ENCODE measurements at regions not wholly inside any gene's neighbourhood (a gene's known extent, or its start where the extent isn't known, plus 50 kb on each side); places are given as distances from the start of the nearest gene placed in this dataset.

- no CpG with 5 or more reads among the region's 2 CpGs for WGBS, 2 donors (ENCODE audit: extremely low coverage in 2 of 2, insufficient read length in 2 of 2, insufficient replicate concordance in 1 of 2)
- Histone ChIP-seq H3K4me3 (ENCODE audit: low read length in 2 of 2) (no peak overlapping the region), H3K4me1 (ENCODE audit: control insufficient read depth in 2 of 2, insufficient read depth in 1 of 2, low read depth in 1 of 2, low read length in 2 of 2) (no peaks in the 10 kb centered on the region)
These were observed 386.5 kb downstream of the SPATA31D1 start for GRCh38 chr9:82375041-82375440.

GRCh38 chr9:82376677-82377232, 388.2 kb downstream of the SPATA31D1 start:
- no peaks in the 10 kb centered on the region for H3K9me3 ChIP-seq (replicated peaks in 1 of 2; ENCODE audit: control insufficient read depth in 2 of 2, insufficient read depth in 1 of 2, low read depth in 1 of 2, low read length in 2 of 2)
- no peaks in the 10 kb centered on the region for H3K4me1 ChIP-seq (ENCODE audit: control insufficient read depth in 2 of 2, insufficient read depth in 1 of 2, low read depth in 1 of 2, low read length in 2 of 2)
- H3K4me3 ChIP-seq (ENCODE audit: low read length in 2 of 2): no peak overlapping the region
- H2BK120ac ChIP-seq (ENCODE audit: low read depth, low read length): no peak overlapping the region
- H2AFZ ChIP-seq (ENCODE audit: low read length): no peak overlapping the region
- H3K23ac ChIP-seq (ENCODE audit: low read depth, low read length, poor library complexity): no peak overlapping the region
- DNase-seq (ENCODE audit: low spot score): no peak
- no CpG with 5 or more reads among the region's 4 CpGs for WGBS, 2 donors (ENCODE audit: extremely low coverage in 2 of 2, insufficient read length in 2 of 2, insufficient replicate concordance in 1 of 2)
- no peak overlapping the region for H3K27ac ChIP-seq (replicated peaks; ENCODE audit: low read length)
- H3K9ac ChIP-seq (ENCODE audit: low read depth, low read length, poor library complexity): no peak overlapping the region
- no peaks in the 10 kb centered on the region for H3K36me3 ChIP-seq (replicated peaks in 1 of 2; ENCODE audit: control insufficient read depth in 2 of 2, insufficient read depth in 2 of 2, low read length in 2 of 2)
- no peak overlapping the region for H2BK12ac ChIP-seq (ENCODE audit: low read length)
- no peak overlapping the region for H4K91ac ChIP-seq (ENCODE audit: low read depth, low read length, poor library complexity)
- no peak overlapping the region for H2BK5ac ChIP-seq (ENCODE audit: low read length)
- H3K4ac ChIP-seq (ENCODE audit: low read length): no peak overlapping the region
- H3K18ac ChIP-seq (ENCODE audit: low read length): no peak overlapping the region
- H4K8ac ChIP-seq (ENCODE audit: low read depth, low read length): no peak overlapping the region
- no peak overlapping the region for H2AK5ac ChIP-seq (ENCODE audit: low read depth, low read length)
- no peak overlapping the region for H2BK15ac ChIP-seq (ENCODE audit: low read length)
- no peaks in the 10 kb centered on the region for H3K27me3 ChIP-seq (ENCODE audit: control insufficient read depth in 3 of 3, insufficient read depth in 3 of 3, low read depth in 1 of 3, low read length in 3 of 3)
- no peaks in the 10 kb centered on the region for H3K79me1 ChIP-seq (ENCODE audit: low read depth, low read length)
- no peak overlapping the region for H3K4me2 ChIP-seq (ENCODE audit: insufficient read depth, low read length, poor library complexity, severe bottlenecking)
- H3K14ac ChIP-seq (ENCODE audit: low read length): no peak overlapping the region

More at GRCh38 chr9:82375041-82375440, 386.5 kb downstream of the SPATA31D1 start:
- Histone ChIP-seq H2AFZ (ENCODE audit: low read length) (no peak overlapping the region), H2BK120ac (ENCODE audit: low read depth, low read length) (no peak overlapping the region), H4K91ac (ENCODE audit: low read depth, low read length, poor library complexity) (no peak overlapping the region), H2BK5ac (ENCODE audit: low read length) (no peak overlapping the region), H3K23ac (ENCODE audit: low read depth, low read length, poor library complexity) (no peak overlapping the region), H2AK5ac (ENCODE audit: low read depth, low read length) (no peak overlapping the region), H3K14ac (ENCODE audit: low read length) (no peak overlapping the region), H2BK15ac (ENCODE audit: low read length) (no peak overlapping the region), H3K4ac (ENCODE audit: low read length) (no peak overlapping the region), H4K8ac (ENCODE audit: low read depth, low read length) (no peak overlapping the region), H3K9me3 (replicated peaks in 1 of 2; ENCODE audit: control insufficient read depth in 2 of 2, insufficient read depth in 1 of 2, low read depth in 1 of 2, low read length in 2 of 2) (no peaks in the 10 kb centered on the region), H3K18ac (ENCODE audit: low read length) (no peak overlapping the region), H3K36me3 (replicated peaks in 1 of 2; ENCODE audit: control insufficient read depth in 2 of 2, insufficient read depth in 2 of 2, low read length in 2 of 2) (no peaks in the 10 kb centered on the region), H3K9ac (ENCODE audit: low read depth, low read length, poor library complexity) (no peak overlapping the region), H3K4me2 (ENCODE audit: insufficient read depth, low read length, poor library complexity, severe bottlenecking) (no peak overlapping the region), H3K27me3 (ENCODE audit: control insufficient read depth in 3 of 3, insufficient read depth in 3 of 3, low read depth in 1 of 3, low read length in 3 of 3) (no peaks in the 10 kb centered on the region), H3K79me1 (ENCODE audit: low read depth, low read length) (no peaks in the 10 kb centered on the region), H2BK12ac (ENCODE audit: low read length) (no peak overlapping the region), H3K27ac (replicated peaks; ENCODE audit: low read length) (no peak overlapping the region)
- DNase-seq (ENCODE audit: low spot score): no peak

GRCh38 chr9:82382887-82383616, 394.5 kb downstream of the SPATA31D1 start:
- H2AK5ac ChIP-seq (ENCODE audit: low read depth, low read length): no peak overlapping the region
- no peak overlapping the region for H2BK12ac ChIP-seq (ENCODE audit: low read length)
- H3K9ac ChIP-seq (ENCODE audit: low read depth, low read length, poor library complexity): no peak overlapping the region
- H3K27me3 ChIP-seq (ENCODE audit: control insufficient read depth in 3 of 3, insufficient read depth in 3 of 3, low read depth in 1 of 3, low read length in 3 of 3): no peaks in the 10 kb centered on the region
- no peak overlapping the region for H2BK5ac ChIP-seq (ENCODE audit: low read length)
- no peak overlapping the region for H4K8ac ChIP-seq (ENCODE audit: low read depth, low read length)
- no peak overlapping the region for H2BK15ac ChIP-seq (ENCODE audit: low read length)
- H3K14ac ChIP-seq (ENCODE audit: low read length): no peak overlapping the region
- no peak overlapping the region for H3K4ac ChIP-seq (ENCODE audit: low read length)
- H3K4me3 ChIP-seq (ENCODE audit: low read length in 2 of 2): no peak overlapping the region
- peak overlapping the region; percentile 50 for H2AFZ ChIP-seq (ENCODE audit: low read length)
- no peaks in the 10 kb centered on the region for H3K36me3 ChIP-seq (replicated peaks in 1 of 2; ENCODE audit: control insufficient read depth in 2 of 2, insufficient read depth in 2 of 2, low read length in 2 of 2)
- no peak overlapping the region for H2BK120ac ChIP-seq (ENCODE audit: low read depth, low read length)
- peak; percentile 48 for DNase-seq (ENCODE audit: low spot score)
- H3K23ac ChIP-seq (ENCODE audit: low read depth, low read length, poor library complexity): no peak overlapping the region
- no CpG with 5 or more reads among the region's 6 CpGs for WGBS, 2 donors (ENCODE audit: extremely low coverage in 2 of 2, insufficient read length in 2 of 2, insufficient replicate concordance in 1 of 2)
- peak overlapping the region; percentile 46 for H3K27ac ChIP-seq (replicated peaks; ENCODE audit: low read length)
- H3K4me2 ChIP-seq (ENCODE audit: insufficient read depth, low read length, poor library complexity, severe bottlenecking): no peak overlapping the region
- H3K79me1 ChIP-seq (ENCODE audit: low read depth, low read length): no peaks in the 10 kb centered on the region
- peaks cover 2% of the 10 kb centered on the region in 2 donors for H3K4me1 ChIP-seq (ENCODE audit: control insufficient read depth in 2 of 2, insufficient read depth in 1 of 2, low read depth in 1 of 2, low read length in 2 of 2)
- no peak overlapping the region for H4K91ac ChIP-seq (ENCODE audit: low read depth, low read length, poor library complexity)
- no peaks in the 10 kb centered on the region for H3K9me3 ChIP-seq (replicated peaks in 1 of 2; ENCODE audit: control insufficient read depth in 2 of 2, insufficient read depth in 1 of 2, low read depth in 1 of 2, low read length in 2 of 2)
- no peak overlapping the region for H3K18ac ChIP-seq (ENCODE audit: low read length)

GRCh38 chr9:82385633-82386032, 397.1 kb downstream of the SPATA31D1 start:
- Histone ChIP-seq H2BK15ac (ENCODE audit: low read length) (no peak overlapping the region), H3K18ac (ENCODE audit: low read length) (no peak overlapping the region), H3K4me2 (ENCODE audit: insufficient read depth, low read length, poor library complexity, severe bottlenecking) (no peak overlapping the region), H3K4ac (ENCODE audit: low read length) (no peak overlapping the region), H2BK120ac (ENCODE audit: low read depth, low read length) (no peak overlapping the region), H3K9ac (ENCODE audit: low read depth, low read length, poor library complexity) (no peak overlapping the region), H2AK5ac (ENCODE audit: low read depth, low read length) (no peak overlapping the region), H4K91ac (ENCODE audit: low read depth, low read length, poor library complexity) (no peak overlapping the region), H3K14ac (ENCODE audit: low read length) (no peak overlapping the region), H3K79me1 (ENCODE audit: low read depth, low read length) (no peaks in the 10 kb centered on the region), H3K4me1 (ENCODE audit: control insufficient read depth in 2 of 2, insufficient read depth in 1 of 2, low read depth in 1 of 2, low read length in 2 of 2) (peaks cover 2% of the 10 kb centered on the region in 2 donors), H3K4me3 (ENCODE audit: low read length in 2 of 2) (no peak overlapping the region), H2BK5ac (ENCODE audit: low read length) (no peak overlapping the region), H2AFZ (ENCODE audit: low read length) (no peak overlapping the region), H3K9me3 (replicated peaks in 1 of 2; ENCODE audit: control insufficient read depth in 2 of 2, insufficient read depth in 1 of 2, low read depth in 1 of 2, low read length in 2 of 2) (no peaks in the 10 kb centered on the region), H3K23ac (ENCODE audit: low read depth, low read length, poor library complexity) (no peak overlapping the region), H3K27ac (replicated peaks; ENCODE audit: low read length) (no peak overlapping the region), H4K8ac (ENCODE audit: low read depth, low read length) (no peak overlapping the region), H2BK12ac (ENCODE audit: low read length) (no peak overlapping the region), H3K27me3 (ENCODE audit: control insufficient read depth in 3 of 3, insufficient read depth in 3 of 3, low read depth in 1 of 3, low read length in 3 of 3) (no peaks in the 10 kb centered on the region), H3K36me3 (replicated peaks in 1 of 2; ENCODE audit: control insufficient read depth in 2 of 2, insufficient read depth in 2 of 2, low read length in 2 of 2) (no peaks in the 10 kb centered on the region)
- no CpG with 5 or more reads among the region's 1 CpG for WGBS, 2 donors (ENCODE audit: extremely low coverage in 2 of 2, insufficient read length in 2 of 2, insufficient replicate concordance in 1 of 2)
- no peak for DNase-seq (ENCODE audit: low spot score)
